IPS DF 19.7 (cell line): ENCODE measurements at regions not wholly inside any gene's neighbourhood (a gene's known extent, or its start where the extent isn't known, plus 50 kb on each side); places are given as distances from the start of the nearest gene placed in this dataset.

Experiments used
- DNase-seq: peaks from one replicate; pipeline ENCODE4 v3.0.0-alpha.2; 2013; ENCODE audit warnings: low read depth, low spot score

DNA sequence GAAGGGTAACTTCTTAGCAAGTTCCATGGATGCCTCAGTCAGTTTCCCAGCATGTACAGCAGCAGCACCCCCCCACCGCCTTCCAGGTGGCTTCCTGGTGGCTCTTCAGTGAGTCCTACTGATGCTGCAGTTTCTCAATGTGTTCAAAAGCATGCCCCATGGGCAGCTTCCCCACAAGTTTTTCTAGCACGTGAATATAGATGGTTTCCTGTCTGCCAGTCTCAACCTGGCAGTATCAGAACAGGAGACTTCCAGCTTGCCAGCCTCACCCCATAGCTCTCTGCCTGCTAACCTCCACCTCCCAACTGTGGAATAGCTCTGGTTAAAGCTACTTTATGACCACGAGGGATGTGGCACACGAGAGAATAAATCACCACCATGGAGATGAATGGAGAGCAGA lies 188.3 kb upstream of the SLCO3A1 start:
- DNase-seq: no peak

DNA sequence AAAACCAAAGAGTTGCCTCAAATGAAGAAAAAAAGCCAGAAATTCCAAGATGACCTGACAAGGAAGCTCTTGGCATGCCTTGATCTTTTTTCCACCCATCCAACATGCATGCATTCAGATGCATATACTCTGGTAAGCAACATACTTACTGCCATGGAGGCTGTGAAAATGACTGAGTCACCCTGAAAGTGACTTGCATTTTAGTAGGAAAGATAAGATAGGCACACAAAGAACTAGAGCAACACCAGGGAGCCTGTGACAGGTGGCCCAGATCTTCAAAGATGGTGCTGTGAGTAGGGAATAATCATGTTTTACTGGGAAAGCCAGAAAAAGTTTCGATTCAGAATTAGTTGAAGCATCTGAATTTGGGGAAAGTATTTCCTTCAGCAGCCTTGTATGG lies 185.1 kb upstream of the SLCO3A1 start:
- no peak for DNase-seq

DNA sequence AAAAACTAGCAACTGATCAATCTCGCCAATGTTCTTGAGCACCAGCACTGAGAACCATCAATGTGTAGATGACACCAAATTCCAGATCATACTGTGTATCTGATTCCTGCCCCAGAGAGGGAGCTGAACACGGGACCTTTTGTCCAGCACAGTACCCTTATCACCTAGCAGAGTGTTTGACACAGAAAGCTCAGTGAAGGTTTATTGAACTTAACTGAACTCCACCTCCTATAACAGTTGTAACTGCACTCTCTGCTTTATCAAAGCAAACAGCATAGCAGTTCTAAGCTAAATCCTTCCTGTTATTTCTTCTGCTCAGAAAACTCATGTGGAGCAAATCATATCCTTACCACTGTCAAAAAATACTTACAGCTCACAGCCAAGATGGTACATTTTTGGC lies 183.4 kb upstream of the SLCO3A1 start:
- DNase-seq: no peak

GRCh38 chr15:91678003-91678402 lies 175.5 kb upstream of the SLCO3A1 start:
- no peak for DNase-seq

DNA sequence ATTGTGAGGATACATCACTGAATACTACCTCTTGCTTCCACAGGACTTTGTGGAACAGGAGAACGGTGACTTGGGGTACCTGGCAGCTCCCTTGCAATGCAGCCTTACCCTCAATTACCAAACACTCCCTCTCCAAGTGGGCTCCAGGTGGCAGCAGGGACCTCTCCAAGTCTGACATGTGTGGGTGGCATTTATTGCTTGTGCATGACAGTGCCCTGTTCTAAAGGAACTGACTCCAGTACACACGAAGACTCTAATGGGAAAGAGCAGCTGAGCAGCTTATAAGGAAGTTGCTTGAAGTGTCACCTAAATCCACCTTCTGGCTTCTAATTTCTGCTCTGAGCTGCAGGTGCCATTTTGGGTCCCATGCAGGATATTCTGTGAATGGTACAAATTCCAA lies 174.1 kb upstream of the SLCO3A1 start:
- no peak for DNase-seq

- no peak for DNase-seq
These were observed 168.1 kb upstream of the SLCO3A1 start for GRCh38 chr15:91685436-91685835.

GRCh38 chr15:91688811-91689210 lies 164.7 kb upstream of the SLCO3A1 start:
- no peak for DNase-seq

DNA sequence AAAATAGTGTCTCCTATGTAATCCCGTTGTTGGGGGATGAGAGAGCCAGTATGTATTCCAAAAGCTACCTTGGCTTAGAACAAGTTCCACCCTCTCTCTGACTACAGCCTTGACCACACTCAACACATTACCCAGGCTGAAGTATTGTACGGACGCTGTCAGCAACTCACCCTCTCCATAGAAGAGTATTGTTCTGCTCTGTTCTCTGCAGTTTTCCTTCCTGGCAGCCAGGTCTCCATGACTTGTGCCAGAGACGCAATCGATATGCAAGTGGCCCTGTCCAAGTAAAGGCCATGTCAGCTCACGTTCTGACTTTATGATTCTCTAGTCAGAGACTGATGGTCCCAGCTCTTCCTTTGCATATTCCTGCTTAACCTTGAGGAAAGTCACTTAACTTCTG lies 164.1 kb upstream of the SLCO3A1 start:
- DNase-seq: no peak

- DNase-seq: no peak
These were observed 160.9 kb upstream of the SLCO3A1 start for GRCh38 chr15:91692596-91692995.

DNA sequence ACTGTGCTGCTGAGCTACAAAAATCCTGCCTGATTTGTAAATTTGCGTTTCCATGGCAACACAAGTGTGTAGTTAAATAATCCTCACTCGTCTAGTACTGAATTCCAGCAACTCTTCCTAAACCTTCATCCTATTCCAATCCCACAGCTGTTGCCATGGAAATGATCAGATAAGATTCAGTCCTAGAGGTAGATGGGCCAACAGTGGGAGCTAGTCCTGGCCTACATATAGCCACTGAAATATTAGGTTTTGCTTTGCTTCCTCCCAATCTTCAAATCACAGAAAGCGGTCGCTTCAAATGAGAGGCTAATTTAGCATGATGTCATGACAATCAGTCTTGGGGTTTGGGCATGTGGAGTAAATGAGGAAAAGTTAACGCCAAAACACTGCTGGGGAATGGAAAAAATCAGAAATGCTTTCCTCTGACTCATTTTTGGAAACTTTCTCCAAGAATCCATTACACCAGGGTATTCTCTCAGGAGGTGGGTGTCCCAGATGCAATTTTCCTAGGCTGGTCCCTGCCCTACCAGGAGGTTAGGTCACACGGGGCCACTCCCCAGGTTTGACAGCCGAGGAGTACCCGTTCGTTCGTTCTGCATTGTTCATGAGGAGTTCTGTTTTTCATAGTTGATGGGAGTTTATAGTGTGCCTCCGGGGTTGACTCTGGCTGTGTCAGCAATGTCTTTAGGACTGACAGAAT lies 159.2 kb upstream of the SLCO3A1 start:
- DNase-seq: no peak

- no peak for DNase-seq
These were observed 158.7 kb upstream of the SLCO3A1 start for GRCh38 chr15:91694831-91695210.

DNA sequence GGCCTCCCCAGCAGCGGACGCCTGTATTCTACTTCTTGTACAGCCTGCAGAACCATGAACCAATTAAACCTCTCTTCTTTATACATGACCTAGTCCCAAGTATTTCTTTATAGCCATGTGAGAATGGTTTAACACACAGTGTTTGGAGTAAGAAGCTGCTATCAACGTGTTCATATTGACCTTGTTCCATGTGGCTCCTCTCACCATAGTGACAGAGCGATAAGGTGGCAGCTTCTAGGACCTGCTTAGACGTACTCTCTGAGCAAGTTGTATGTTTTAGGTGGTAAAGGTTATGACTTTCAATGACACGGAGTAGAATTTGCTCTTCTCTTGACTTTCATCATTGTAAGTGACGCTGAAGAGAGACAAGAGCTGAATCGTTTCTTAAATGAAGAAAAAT lies 157.7 kb upstream of the SLCO3A1 start:
- DNase-seq: no peak

GRCh38 chr15:91696981-91697380 lies 156.5 kb upstream of the SLCO3A1 start:
- DNase-seq: no peak

DNA sequence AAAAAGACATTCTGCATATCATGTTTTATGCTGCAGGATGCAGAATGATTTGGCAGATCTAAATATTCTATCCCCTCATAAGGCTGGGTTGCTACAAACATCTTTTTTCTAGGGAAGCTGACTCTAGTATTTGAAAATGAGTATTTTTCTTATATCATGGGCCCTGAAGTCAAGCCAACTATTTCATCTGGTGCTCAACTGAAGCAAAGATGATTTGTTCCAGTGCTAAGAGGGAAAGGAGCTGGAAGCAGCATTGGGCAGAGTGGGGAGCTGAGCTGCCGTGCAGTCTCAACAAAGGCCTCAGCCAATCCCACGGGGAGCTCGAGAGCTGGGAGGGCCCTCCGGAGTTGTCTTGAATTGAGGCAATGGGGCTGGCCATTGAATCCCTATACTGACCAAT lies 155.3 kb upstream of the SLCO3A1 start:
- no peak for DNase-seq

DNA sequence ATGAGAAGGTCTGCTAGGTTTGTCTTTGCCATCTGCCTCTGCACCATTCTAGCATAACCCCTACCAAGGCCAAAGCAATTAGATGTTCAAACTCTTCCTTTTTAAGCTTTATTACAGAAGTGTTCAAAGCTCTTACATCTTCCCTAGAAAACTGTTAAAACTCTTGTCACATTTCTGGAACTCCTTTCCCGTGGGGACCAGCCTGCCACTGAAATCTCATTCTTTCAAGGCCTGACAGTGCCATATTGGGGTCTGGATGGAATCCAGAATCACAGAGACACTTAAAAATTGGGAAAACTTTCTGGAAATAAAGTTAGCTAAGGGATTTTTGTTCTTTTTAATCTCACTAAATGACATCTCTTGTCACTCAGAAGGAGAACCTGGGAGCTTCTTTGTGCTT lies 153.8 kb upstream of the SLCO3A1 start:
- DNase-seq: no peak

DNA sequence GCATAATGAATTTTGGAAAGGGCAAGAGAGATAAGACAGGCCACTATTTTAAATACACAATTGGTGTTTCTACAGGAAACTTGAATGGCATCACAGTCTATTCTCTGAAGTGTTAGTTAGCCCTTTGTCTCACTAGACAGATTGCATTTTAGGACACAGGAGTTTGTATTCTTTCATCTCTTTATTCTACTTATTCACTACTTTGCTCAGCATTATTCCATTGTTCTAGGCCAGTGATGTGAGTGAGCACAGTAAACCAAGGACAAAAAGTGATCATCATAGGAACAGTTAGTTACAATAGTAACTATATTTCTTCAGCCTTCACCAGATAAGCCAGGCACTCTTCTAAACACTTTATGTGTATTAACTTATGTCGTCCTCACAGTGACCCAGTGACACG lies 150.2 kb upstream of the SLCO3A1 start:
- DNase-seq: no peak

- no peak for DNase-seq
These were observed 149.2 kb upstream of the SLCO3A1 start for GRCh38 chr15:91704343-91704742.

GRCh38 chr15:91706322-91707032 lies 147.0 kb upstream of the SLCO3A1 start:
- peak; percentile 65 for DNase-seq

DNA sequence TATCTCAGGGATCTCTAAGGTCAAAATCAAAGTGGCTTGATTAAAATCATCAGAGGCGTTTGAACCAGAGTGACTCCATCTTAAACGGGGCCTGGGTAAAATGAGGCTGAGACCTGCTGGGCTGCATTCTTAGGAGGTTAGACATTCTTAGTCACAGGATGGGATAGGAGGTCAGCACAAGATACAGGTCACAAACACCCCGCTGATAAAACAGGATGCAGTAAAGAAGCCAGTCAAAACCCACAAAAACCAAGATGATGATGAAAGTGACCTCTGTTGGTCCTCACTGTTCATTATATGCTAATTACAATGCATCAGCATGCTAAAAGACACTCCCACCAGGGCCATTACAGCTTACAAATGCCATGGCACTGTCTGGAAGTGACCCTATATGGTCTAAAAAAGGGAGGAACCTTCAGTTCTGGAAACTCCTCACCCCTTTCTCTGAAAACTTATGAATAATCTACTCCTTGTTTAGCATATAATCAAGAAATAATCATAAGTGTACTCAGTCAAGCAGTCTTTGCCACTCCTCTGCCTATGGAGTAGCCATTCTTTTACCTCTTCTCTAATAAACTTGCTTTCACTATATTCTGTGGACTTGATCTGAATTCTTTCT lies 143.3 kb upstream of the SLCO3A1 start:
- DNase-seq: no peak

DNA sequence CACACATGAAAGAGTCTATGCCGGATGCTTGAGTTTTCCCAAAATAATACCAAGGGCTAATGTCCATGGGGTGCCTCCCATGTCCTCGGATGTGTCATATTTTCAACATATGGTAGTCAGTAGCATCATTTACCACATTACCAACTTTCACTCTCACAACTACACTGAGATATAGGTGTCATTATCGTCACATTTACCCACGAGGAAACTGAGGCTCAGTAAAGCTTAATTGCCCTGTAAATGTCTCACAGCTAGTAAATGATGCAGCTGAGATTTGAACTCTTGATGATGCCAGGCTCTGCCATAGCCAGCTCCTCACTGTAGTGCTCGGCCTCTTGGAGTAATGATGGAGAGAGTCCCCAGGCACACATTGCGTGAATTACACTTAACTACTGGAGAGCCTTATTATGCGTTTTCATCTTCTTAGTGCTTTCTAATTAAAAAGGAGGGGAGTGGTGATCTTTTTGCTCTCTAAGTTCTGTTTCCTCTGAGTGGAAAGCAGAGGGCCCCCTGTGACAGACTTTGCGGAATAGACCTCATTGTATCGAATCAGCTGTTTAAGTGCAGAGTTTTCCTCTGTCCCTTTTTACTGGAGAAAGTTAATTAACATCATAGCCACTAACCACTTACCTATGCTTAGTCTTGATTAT lies 142.0 kb upstream of the SLCO3A1 start:
- no peak for DNase-seq

DNA sequence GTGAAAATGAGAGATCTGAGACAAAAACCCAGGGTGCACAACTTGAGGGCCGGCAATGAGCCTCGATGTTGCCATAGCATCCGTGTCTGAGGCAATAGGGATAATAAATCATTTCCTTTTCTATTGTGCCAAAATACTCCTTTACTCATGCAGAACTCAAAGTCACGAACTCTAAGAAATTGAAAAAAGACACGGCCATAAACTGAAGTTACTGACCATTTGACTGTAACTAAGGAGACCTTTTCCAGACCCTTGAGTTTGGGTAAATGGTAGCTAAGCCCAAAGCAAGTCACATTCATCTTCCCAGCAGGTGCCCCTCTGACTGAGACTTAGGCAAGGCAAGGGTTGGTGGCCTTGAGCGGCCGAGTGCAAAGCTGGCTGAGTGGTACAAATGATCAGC lies 141.2 kb upstream of the SLCO3A1 start:
- no peak for DNase-seq

DNA sequence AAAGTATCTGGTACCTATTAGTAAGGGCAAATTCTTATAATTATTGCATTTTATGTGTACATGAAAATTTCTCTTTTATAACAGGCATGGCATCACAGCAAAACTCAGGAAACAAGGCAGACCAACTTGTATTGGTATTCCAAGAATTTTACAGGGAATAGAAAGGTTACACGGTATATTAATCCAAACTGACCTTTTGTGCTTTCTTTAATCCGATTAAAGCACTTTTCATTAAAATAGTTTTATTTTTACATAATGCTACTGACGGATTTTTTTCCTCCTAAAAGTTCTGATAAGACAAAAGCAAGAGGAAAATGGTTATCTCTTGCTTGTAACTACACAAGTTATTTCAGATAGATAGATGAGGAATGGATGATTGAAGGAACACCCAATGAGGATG lies 137.0 kb upstream of the SLCO3A1 start:
- DNase-seq: no peak

DNA sequence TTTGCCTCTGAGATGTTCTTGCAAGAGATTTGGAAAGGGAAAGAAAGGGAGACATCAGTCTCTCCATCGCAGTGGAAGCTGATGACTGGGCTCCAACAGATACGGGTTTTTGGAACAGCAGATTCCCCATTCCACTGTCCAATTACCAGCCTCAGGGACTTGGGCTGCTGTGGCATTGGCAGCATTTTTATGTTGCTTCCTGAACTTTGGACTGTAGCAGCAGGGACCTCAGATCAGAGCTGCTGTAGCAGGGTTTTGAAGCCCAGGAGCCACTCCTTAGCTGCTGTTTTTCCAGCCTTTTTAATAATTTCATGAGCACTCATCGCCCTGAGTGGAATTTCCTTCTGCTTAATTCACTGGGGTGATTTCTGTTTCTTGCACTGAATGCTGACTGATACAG lies 135.7 kb upstream of the SLCO3A1 start:
- no peak for DNase-seq
